ENCODE measurements at regions not wholly inside any gene's neighbourhood (a gene's known extent, or its start where the extent isn't known, plus 50 kb on each side); places are given as distances from the start of the nearest gene placed in this dataset.

- no peak for TF ChIP-seq CTCF (IDR thresholded peaks at IDR 0.05)
- TF ChIP-seq EZH2 (IDR thresholded peaks at IDR 0.05; ENCODE audit: borderline replicate concordance, insufficient read depth, low read depth, low read length, poor library complexity, severe bottlenecking), result no peak
Observed at GRCh38 chr7:24425664-24426063, 141.7 kb downstream of the NPY start.

Data from B cell (primary cell).